ENCODE measurements at regions not wholly inside any gene's neighbourhood (a gene's known extent, or its start where the extent isn't known, plus 50 kb on each side); places are given as distances from the start of the nearest gene placed in this dataset.

GRCh38 chr12:98352218-98352811 is 163.1 kb upstream of the TMPO start:
- CTCF ChIA-PET, result interaction anchor here (0.5 to 0.7 kb wide), 2 partner anchors 1424 to 1581 kb away, joined by 5 to 6 read pairs; no protein-coding TSS in a partner anchor
- intact Hi-C loops (cut with micrococcal nuclease; ENCODE audit: unreplicated experiment), result no loop called here
- no peaks in the 10 kb centered on the region for H3K9me3 Mint-ChIP-seq (ENCODE audit: low read depth, unreplicated experiment)
- H3K36me3 Mint-ChIP-seq (ENCODE audit: insufficient read depth, unreplicated experiment), result no peaks in the 10 kb centered on the region
- H3K27ac Mint-ChIP-seq (ENCODE audit: unreplicated experiment), result peak overlapping the region; percentile 54
- no TSS peak for BruUV-seq (replicated peaks)
- peak overlapping the region; percentile 15 for H3K4me3 Mint-ChIP-seq (ENCODE audit: low read depth, unreplicated experiment)
- H3K4me1 Mint-ChIP-seq (ENCODE audit: low read depth, unreplicated experiment), result peaks cover 15% of the 10 kb centered on the region
- DNase-seq, result peak; percentile 28
- TF ChIP-seq CTCF (IDR thresholded peaks at IDR 0.05; ENCODE audit: unreplicated experiment), result no peak
- H3K27me3 Mint-ChIP-seq (ENCODE audit: unreplicated experiment), result no peaks in the 10 kb centered on the region

GRCh38 chr12:98352835-98353234 is 162.6 kb upstream of the TMPO start:
- Mint-ChIP-seq H3K27ac (ENCODE audit: unreplicated experiment) (peak overlapping the region; percentile 54), H3K4me3 (ENCODE audit: low read depth, unreplicated experiment) (peak overlapping the region; percentile 15), H3K27me3 (ENCODE audit: unreplicated experiment) (peaks cover under 1% of the 10 kb centered on the region), H3K9me3 (ENCODE audit: low read depth, unreplicated experiment) (no peaks in the 10 kb centered on the region), H3K4me1 (ENCODE audit: low read depth, unreplicated experiment) (peaks cover 15% of the 10 kb centered on the region), H3K36me3 (ENCODE audit: insufficient read depth, unreplicated experiment) (no peaks in the 10 kb centered on the region)
- intact Hi-C loops (cut with micrococcal nuclease; ENCODE audit: unreplicated experiment), result no loop called here
- no peak for DNase-seq
- no TSS peak for BruUV-seq (replicated peaks)
- no peak for TF ChIP-seq CTCF (IDR thresholded peaks at IDR 0.05; ENCODE audit: unreplicated experiment)
- CTCF ChIA-PET, result interaction anchor here (0.5 kb wide), 1 partner anchor 1425 kb away, joined by 5 read pairs; no protein-coding TSS in a partner anchor

GRCh38 chr12:98354520-98355035 is 160.8 kb upstream of the TMPO start:
- H3K36me3 Mint-ChIP-seq (ENCODE audit: insufficient read depth, unreplicated experiment), result no peaks in the 10 kb centered on the region
- peaks cover 15% of the 10 kb centered on the region for H3K4me1 Mint-ChIP-seq (ENCODE audit: low read depth, unreplicated experiment)
- H3K4me3 Mint-ChIP-seq (ENCODE audit: low read depth, unreplicated experiment), result no peak overlapping the region
- intact Hi-C loops (cut with micrococcal nuclease; ENCODE audit: unreplicated experiment), result no loop called here
- H3K9me3 Mint-ChIP-seq (ENCODE audit: low read depth, unreplicated experiment), result no peaks in the 10 kb centered on the region
- DNase-seq, result no peak
- peaks cover 15% of the 10 kb centered on the region for H3K27me3 Mint-ChIP-seq (ENCODE audit: unreplicated experiment)
- no peak for TF ChIP-seq CTCF (IDR thresholded peaks at IDR 0.05; ENCODE audit: unreplicated experiment)
- BruUV-seq (replicated peaks), result no TSS peak
- CTCF ChIA-PET, result no interaction called here
- no peak overlapping the region for H3K27ac Mint-ChIP-seq (ENCODE audit: unreplicated experiment)

GRCh38 chr12:98355322-98355721 is 160.1 kb upstream of the TMPO start:
- CTCF ChIA-PET, result no interaction called here

More at GRCh38 chr12:98355322-98355721, 160.1 kb upstream of the TMPO start:
- H3K36me3 Mint-ChIP-seq (ENCODE audit: insufficient read depth, unreplicated experiment), result no peaks in the 10 kb centered on the region
- intact Hi-C loops (cut with micrococcal nuclease; ENCODE audit: unreplicated experiment), result no loop called here
- H3K4me1 Mint-ChIP-seq (ENCODE audit: low read depth, unreplicated experiment), result peaks cover 15% of the 10 kb centered on the region
- H3K4me3 Mint-ChIP-seq (ENCODE audit: low read depth, unreplicated experiment), result no peak overlapping the region
- no peak for TF ChIP-seq CTCF (IDR thresholded peaks at IDR 0.05; ENCODE audit: unreplicated experiment)
- no TSS peak for BruUV-seq (replicated peaks)
- H3K9me3 Mint-ChIP-seq (ENCODE audit: low read depth, unreplicated experiment), result no peaks in the 10 kb centered on the region
- H3K27ac Mint-ChIP-seq (ENCODE audit: unreplicated experiment), result no peak overlapping the region
- no peak for DNase-seq
- H3K27me3 Mint-ChIP-seq (ENCODE audit: unreplicated experiment), result peaks cover 15% of the 10 kb centered on the region
